K562 (cell line): ENCODE measurements at regions not wholly inside any gene's neighbourhood (a gene's known extent, or its start where the extent isn't known, plus 50 kb on each side); places are given as distances from the start of the nearest gene placed in this dataset.

ENCODE experiments used
- CCNT2 ChIP-seq: IDR thresholded peaks from 2 replicates; pipeline ENCODE4 v1.6.1; 2011; ENCODE audit warnings: borderline replicate concordance, low read depth, mild to moderate bottlenecking, moderate library complexity, mixed read lengths, low read length; ENCODE audit not compliant: insufficient read length; ENCODE audit errors: extremely low read depth
- CEBPB ChIP-seq: fragments of 450-650 bp; IDR thresholded peaks from 2 replicates; pipeline ENCODE4 v1.6.1; 2016; ENCODE audit warnings: missing genetic modification characterization, missing compliant biosample characterization
- ERF ChIP-seq: fragments of 450-650 bp; formaldehyde crosslinking; IDR thresholded peaks from 2 replicates; pipeline ENCODE4 v1.4.0; 2020; ENCODE audit warnings: mild to moderate bottlenecking, mixed read lengths
- FOXP4 ChIP-seq: sonication (generic); formaldehyde crosslinking; IDR thresholded peaks from 2 replicates; pipeline ENCODE4 v1.8.0; 2022; ENCODE audit warnings: mild to moderate bottlenecking, missing genetic modification reagents, borderline replicate concordance
- HNRNPLL ChIP-seq: fragments of 200-400 bp; formaldehyde crosslinking; IDR thresholded peaks from 2 replicates; pipeline ENCODE4 v1.6.1; 2017; ENCODE audit warnings: low read length, low read depth, mild to moderate bottlenecking; ENCODE audit not compliant: poor library complexity, severe bottlenecking
- MTA2 ChIP-seq: fragments of 450-650 bp; IDR thresholded peaks from 2 replicates; pipeline ENCODE4 v1.6.1; 2016; ENCODE audit warnings: low read depth
- NCOA6 ChIP-seq: fragments of 450-650 bp; IDR thresholded peaks from 2 replicates; pipeline ENCODE4 v1.6.1; 2017; ENCODE audit warnings: mild to moderate bottlenecking
- NFYB ChIP-seq: IDR thresholded peaks from 2 replicates; pipeline ENCODE4 v1.6.1; 2011; ENCODE audit warnings: mild to moderate bottlenecking, moderate library complexity; ENCODE audit not compliant: insufficient read length; ENCODE audit errors: extremely low read depth
- PRPF4 ChIP-seq: fragments of 200-400 bp; formaldehyde crosslinking; IDR thresholded peaks from one replicate; pipeline ENCODE4 v1.6.1; 2017; ENCODE audit warnings: low read length, low read depth, mild to moderate bottlenecking; ENCODE audit not compliant: insufficient read depth, poor library complexity, severe bottlenecking
- PYGO2 ChIP-seq: fragments of 450-650 bp; IDR thresholded peaks from 2 replicates; pipeline ENCODE4 v1.6.1; 2016; ENCODE audit warnings: mild to moderate bottlenecking, missing genetic modification characterization, moderate library complexity, missing compliant biosample characterization
- RBM14 ChIP-seq: fragments of 200-400 bp; formaldehyde crosslinking; IDR thresholded peaks from 2 replicates; pipeline ENCODE4 v1.6.1; 2018; ENCODE audit warnings: low read depth, mild to moderate bottlenecking, low read length, moderate library complexity, borderline replicate concordance; ENCODE audit not compliant: insufficient read depth
- SMARCA5 ChIP-seq: fragments of 450-650 bp; IDR thresholded peaks from 2 replicates; pipeline ENCODE4 v1.6.1; 2016
- TARDBP ChIP-seq: fragments of 450-650 bp; IDR thresholded peaks from 2 replicates; pipeline ENCODE4 v1.6.1; 2016
- TFE3 ChIP-seq: fragments of 450-650 bp; formaldehyde crosslinking; IDR thresholded peaks from 2 replicates; pipeline ENCODE4 v1.4.0; 2020; ENCODE audit warnings: mild to moderate bottlenecking, mixed read lengths
- ZNF668 ChIP-seq: fragments of 250-450 bp; sonication (Bioruptor Pico); IDR thresholded peaks from 2 replicates; pipeline ENCODE4 v1.8.0; 2022; ENCODE audit warnings: mild to moderate bottlenecking, inconsistent platforms
- ZNF79 ChIP-seq: fragments of 250-450 bp; sonication (Bioruptor Pico); IDR thresholded peaks from 2 replicates; pipeline ENCODE4 v1.4.0; 2020; ENCODE audit warnings: low read depth, mild to moderate bottlenecking, moderate library complexity
- TF ChIP-seq, protein P1 (sequence below): sonication (generic); formaldehyde crosslinking; IDR thresholded peaks from 2 replicates; pipeline ENCODE4 v1.8.0; 2022; ENCODE audit warnings: mild to moderate bottlenecking, low read depth, missing genetic modification reagents
- TF ChIP-seq, protein P2 (sequence below): sonication (generic); formaldehyde crosslinking; IDR thresholded peaks from 2 replicates; pipeline ENCODE4 v1.9.0; 2022; ENCODE audit warnings: mild to moderate bottlenecking, missing genetic modification reagents

DNA sequence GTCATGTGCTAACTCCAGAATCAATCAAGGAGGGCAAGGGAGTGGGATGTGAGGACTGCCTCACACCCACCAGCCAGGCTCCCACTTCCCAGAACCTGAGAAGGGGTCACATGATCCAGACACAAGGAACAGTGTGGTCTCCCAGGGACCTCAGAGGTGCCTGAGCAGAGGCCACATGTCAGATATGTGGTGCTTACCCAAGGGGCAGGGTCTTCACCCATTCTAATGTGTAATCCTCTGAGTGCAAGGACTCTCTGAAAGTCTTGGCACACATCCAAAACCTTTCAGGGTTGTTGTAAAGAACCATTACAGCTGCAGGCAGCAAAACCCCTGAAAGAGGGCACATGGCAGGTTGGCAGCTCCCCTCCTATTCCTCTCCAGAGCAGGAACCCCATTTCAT is 656.6 kb downstream of the UQCRFS1 start (continued):
- TF ChIP-seq, protein P1, sequence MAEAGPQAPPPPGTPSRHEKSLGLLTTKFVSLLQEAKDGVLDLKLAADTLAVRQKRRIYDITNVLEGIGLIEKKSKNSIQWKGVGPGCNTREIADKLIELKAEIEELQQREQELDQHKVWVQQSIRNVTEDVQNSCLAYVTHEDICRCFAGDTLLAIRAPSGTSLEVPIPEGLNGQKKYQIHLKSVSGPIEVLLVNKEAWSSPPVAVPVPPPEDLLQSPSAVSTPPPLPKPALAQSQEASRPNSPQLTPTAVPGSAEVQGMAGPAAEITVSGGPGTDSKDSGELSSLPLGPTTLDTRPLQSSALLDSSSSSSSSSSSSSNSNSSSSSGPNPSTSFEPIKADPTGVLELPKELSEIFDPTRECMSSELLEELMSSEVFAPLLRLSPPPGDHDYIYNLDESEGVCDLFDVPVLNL (CRISPR knock-in tag) = no peak
- no peak for TF ChIP-seq MTA2
- TF ChIP-seq, protein P2, sequence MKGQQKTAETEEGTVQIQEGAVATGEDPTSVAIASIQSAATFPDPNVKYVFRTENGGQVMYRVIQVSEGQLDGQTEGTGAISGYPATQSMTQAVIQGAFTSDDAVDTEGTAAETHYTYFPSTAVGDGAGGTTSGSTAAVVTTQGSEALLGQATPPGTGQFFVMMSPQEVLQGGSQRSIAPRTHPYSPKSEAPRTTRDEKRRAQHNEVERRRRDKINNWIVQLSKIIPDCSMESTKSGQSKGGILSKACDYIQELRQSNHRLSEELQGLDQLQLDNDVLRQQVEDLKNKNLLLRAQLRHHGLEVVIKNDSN (CRISPR knock-in tag) = peak; percentile 36; the same call in 1 of the 2 replicates
- TF ChIP-seq ZNF668 (CRISPR knock-in tag) = no peak
- TF ChIP-seq SMARCA5 = no peak
- TF ChIP-seq PRPF4 = no peak
- TF ChIP-seq TARDBP = no peak
- TF ChIP-seq ERF (CRISPR knock-in tag) = no peak
- no peak for TF ChIP-seq ZNF79
- no peak for TF ChIP-seq NCOA6
- TF ChIP-seq PYGO2 = no peak
- TF ChIP-seq HNRNPLL = no peak
- TF ChIP-seq RBM14 = no peak
- TF ChIP-seq FOXP4 = no peak
- TF ChIP-seq CCNT2 = no peak
- TF ChIP-seq CEBPB = no peak
- no peak for TF ChIP-seq NFYB
- peak; percentile 63 for TF ChIP-seq TFE3 (CRISPR knock-in tag)
